Calu3 (cell line): ENCODE measurements at regions not wholly inside any gene's neighbourhood (a gene's known extent, or its start where the extent isn't known, plus 50 kb on each side); places are given as distances from the start of the nearest gene placed in this dataset.
"Not testable (repeated sequence)": the region's sequence is repeated elsewhere in the genome, so short reads cannot be mapped to it uniquely, and the experiment has no call there.

Source experiments
- BruUV-seq: library from RNA; stranded (reverse); fragments of 400-500 nt; replicated peaks from 2 replicates; lab custom pipeline; 2021; lab: Mats Ljungman, UMichigan
- CTCF ChIA-PET: fragments of 300-600 bp; sonication (Branson Sonifier 250); formaldehyde crosslinking; loops from one replicate; lab custom pipeline; 2022; ENCODE audit warnings: antibody characterized with exemption; lab: Charles Lee
- DNase-seq: peaks from one replicate; pipeline ENCODE4 v3.0.0; 2022
- H3K27ac Mint-ChIP-seq: one replicate; pipeline ENCODE4 v1.8.0; 2022; ENCODE audit warnings: mixed read lengths; ENCODE audit not compliant: unreplicated experiment
- H3K27me3 Mint-ChIP-seq: one replicate; pipeline ENCODE4 v1.8.0; 2022; ENCODE audit warnings: mixed read lengths; ENCODE audit not compliant: unreplicated experiment
- H3K36me3 Mint-ChIP-seq: one replicate; pipeline ENCODE4 v1.8.0; 2022; ENCODE audit warnings: mild to moderate bottlenecking, moderate library complexity, mixed read lengths; ENCODE audit not compliant: insufficient read depth, unreplicated experiment
- H3K4me1 Mint-ChIP-seq: one replicate; pipeline ENCODE4 v1.8.0; 2022; ENCODE audit warnings: mild to moderate bottlenecking, low read depth, mixed read lengths; ENCODE audit not compliant: unreplicated experiment
- H3K4me3 Mint-ChIP-seq: one replicate; pipeline ENCODE4 v1.8.0; 2022; ENCODE audit warnings: mild to moderate bottlenecking, low read depth, moderate library complexity, mixed read lengths; ENCODE audit not compliant: unreplicated experiment
- H3K9me3 Mint-ChIP-seq: one replicate; pipeline ENCODE4 v1.8.0; 2022; ENCODE audit warnings: low read depth, mixed read lengths; ENCODE audit not compliant: unreplicated experiment
- intact Hi-C: fragments of 100-400 bp; cut with micrococcal nuclease; formaldehyde crosslinking; loops from one replicate; pipeline ENCODE4 v1.10.0; 2022; ENCODE audit not compliant: unreplicated experiment
- TF ChIP-seq, protein P1 (sequence below): fragments of 200-600 bp; IDR thresholded peaks from one replicate; pipeline ENCODE4 v1.8.0; 2022; ENCODE audit warnings: antibody characterized with exemption; ENCODE audit not compliant: unreplicated experiment

DNA sequence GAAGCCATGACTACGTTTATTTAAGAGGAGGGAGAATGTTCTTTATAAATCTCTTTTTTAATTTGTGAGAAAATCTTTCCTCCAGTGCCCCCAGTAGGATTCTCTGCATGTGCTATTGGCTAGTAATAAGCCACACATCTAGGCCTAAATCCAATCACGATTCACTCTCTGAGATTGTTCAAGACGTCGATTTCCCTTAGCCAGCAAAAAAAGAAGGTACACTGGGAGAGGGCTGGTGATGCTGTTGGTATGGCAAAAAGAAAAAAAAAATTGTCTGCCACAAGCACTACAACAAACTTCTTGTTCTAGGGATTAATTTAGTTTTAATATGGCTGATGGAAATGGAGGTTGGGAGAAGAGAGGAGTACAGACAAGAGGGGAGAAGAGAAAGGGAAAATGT is 130.5 kb upstream of the MROH9 start:
- intact Hi-C loops, result no loop called here
- TF ChIP-seq, protein P1, sequence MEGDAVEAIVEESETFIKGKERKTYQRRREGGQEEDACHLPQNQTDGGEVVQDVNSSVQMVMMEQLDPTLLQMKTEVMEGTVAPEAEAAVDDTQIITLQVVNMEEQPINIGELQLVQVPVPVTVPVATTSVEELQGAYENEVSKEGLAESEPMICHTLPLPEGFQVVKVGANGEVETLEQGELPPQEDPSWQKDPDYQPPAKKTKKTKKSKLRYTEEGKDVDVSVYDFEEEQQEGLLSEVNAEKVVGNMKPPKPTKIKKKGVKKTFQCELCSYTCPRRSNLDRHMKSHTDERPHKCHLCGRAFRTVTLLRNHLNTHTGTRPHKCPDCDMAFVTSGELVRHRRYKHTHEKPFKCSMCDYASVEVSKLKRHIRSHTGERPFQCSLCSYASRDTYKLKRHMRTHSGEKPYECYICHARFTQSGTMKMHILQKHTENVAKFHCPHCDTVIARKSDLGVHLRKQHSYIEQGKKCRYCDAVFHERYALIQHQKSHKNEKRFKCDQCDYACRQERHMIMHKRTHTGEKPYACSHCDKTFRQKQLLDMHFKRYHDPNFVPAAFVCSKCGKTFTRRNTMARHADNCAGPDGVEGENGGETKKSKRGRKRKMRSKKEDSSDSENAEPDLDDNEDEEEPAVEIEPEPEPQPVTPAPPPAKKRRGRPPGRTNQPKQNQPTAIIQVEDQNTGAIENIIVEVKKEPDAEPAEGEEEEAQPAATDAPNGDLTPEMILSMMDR, result no peak
- no peak for DNase-seq
- no peaks in the 10 kb centered on the region for H3K27me3 Mint-ChIP-seq
- no peaks in the 10 kb centered on the region for H3K9me3 Mint-ChIP-seq
- BruUV-seq, result no TSS peak
- peaks cover 49% of the 10 kb centered on the region for H3K4me1 Mint-ChIP-seq
- no peak overlapping the region for H3K4me3 Mint-ChIP-seq
- peak overlapping the region; percentile 58 for H3K27ac Mint-ChIP-seq
- H3K36me3 Mint-ChIP-seq, result no peaks in the 10 kb centered on the region
- CTCF ChIA-PET, result no interaction called here

DNA sequence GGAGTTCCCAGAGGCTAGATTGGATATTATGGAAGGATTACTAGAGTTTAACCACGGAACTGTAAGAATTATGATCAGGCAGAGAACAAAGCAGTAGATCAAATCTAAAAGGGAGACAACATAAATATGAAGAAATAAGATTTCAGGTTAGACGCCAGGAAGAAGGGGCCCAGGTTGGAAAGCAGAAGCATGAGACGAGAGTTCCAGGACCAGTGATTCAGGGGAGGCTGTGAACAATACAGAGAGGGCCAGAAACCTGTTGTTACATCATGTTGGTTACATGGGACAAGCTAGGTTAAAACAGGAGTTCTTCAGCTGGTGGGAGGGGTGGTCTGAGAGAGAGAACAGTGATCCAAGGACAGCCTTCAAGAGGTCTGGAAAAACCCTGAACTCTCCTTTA is 128.4 kb upstream of the MROH9 start:
- CTCF ChIA-PET, result interaction anchor here (1.0 to 1.6 kb wide), 2 partner anchors 118 to 269 kb away, joined by 3 to 5 read pairs; no protein-coding TSS in a partner anchor
- BruUV-seq, result no TSS peak
- TF ChIP-seq, protein P1, result no peak
- Mint-ChIP-seq H3K27me3 (no peaks in the 10 kb centered on the region), H3K4me1 (peaks cover 49% of the 10 kb centered on the region), H3K9me3 (peaks cover 2% of the 10 kb centered on the region), H3K36me3 (no peaks in the 10 kb centered on the region), H3K27ac (peak overlapping the region; percentile 76), H3K4me3 (no peak overlapping the region)
- DNase-seq, result no peak
- intact Hi-C loops, result no loop called here

DNA sequence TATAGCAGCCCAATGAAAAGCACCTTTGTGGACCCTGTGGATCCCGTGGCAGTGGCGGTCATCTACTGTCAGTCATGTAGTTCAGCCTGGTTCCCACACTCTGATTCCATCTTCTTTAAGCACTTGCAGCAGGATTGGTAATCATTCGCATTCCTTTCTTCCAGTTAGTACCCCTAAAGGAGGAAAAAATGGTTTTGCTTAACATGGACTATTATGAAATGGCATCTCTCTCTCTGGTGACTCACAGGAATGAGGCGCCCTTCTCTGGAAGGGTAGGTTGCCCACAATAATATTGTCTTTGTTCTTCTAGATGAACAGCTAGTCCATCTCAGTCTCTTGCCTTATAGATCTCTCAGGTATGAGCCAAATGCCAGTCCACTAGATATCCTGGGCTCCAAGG is 127.9 kb upstream of the MROH9 start:
- DNase-seq, result peak; percentile 59
- H3K36me3 Mint-ChIP-seq, result no peaks in the 10 kb centered on the region
- intact Hi-C loops, result no loop called here
- TF ChIP-seq, protein P1, result no peak
- H3K27me3 Mint-ChIP-seq, result no peaks in the 10 kb centered on the region
- H3K9me3 Mint-ChIP-seq, result peaks cover 5% of the 10 kb centered on the region
- no peak overlapping the region for H3K4me3 Mint-ChIP-seq
- H3K27ac Mint-ChIP-seq, result peak overlapping the region; percentile 76
- BruUV-seq, result no TSS peak
- peaks cover 49% of the 10 kb centered on the region for H3K4me1 Mint-ChIP-seq
- CTCF ChIA-PET, result interaction anchor here (0.6 to 1.6 kb wide), 4 partner anchors 28 to 1500 kb away, joined by 3 to 5 read pairs (median 3); no protein-coding TSS in a partner anchor

DNA sequence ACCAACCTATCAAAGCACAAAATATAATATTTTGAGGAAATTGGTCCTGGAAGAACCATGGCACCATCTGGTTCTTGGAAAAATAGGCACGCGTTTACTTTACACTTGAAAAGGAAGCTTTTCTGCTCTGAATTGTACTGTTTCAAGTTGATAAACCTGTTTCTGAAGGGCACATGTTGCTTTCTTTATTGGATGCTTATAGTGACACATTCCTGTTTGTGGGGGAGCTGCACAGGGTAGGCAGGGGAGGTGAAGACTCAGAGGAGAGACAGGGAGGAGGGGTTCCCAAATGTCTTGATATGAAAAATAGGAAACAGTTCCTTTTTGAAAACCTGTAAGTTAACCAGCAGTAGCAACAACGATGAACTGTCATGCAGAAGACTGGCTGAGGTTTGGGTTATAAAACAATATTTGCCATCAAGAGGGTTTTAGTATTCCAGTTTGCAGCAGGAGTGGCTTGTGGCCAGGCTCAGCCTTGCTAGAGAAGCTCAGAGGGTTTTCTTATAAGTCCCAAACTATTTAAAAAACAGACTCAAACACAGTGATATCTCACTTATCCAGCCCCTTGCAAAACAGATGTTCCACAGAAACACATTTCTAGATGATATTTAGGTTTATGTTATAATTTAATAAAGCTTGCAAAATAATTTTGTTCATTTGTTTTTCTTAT is 127.0 kb upstream of the MROH9 start:
- intact Hi-C loops, result no loop called here
- H3K9me3 Mint-ChIP-seq, result peaks cover 5% of the 10 kb centered on the region

DNA sequence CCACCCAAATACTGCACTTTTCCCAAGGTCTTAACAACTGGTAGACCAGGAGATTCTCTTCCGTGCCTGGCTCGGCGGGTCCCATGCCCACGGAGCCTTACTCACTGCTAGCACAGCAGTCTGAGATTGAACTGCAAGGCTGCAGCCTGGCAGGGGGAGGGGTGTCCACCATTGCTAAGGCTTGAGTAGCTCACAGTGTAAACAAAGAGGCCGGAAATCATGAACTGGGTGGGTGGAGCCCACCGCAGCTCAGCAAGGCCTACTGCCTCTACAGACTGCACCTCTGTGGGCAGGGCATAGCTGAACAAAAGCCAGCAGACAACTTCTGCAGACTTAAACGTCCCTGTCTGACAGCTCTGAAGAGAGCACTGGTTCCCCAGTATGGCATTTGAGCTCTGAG is 124.3 kb upstream of the MROH9 start:
- H3K27me3 Mint-ChIP-seq, H3K9me3 Mint-ChIP-seq, H3K36me3 Mint-ChIP-seq, intact Hi-C loops, DNase-seq, H3K4me3 Mint-ChIP-seq, H3K27ac Mint-ChIP-seq, BruUV-seq: not testable (repeated sequence)
- CTCF ChIA-PET, result interaction anchor here (0.8 kb wide), 1 partner anchor 896 kb away, joined by 3 read pairs; no protein-coding TSS in a partner anchor
- peaks cover 26% of the 10 kb centered on the region for H3K4me1 Mint-ChIP-seq

More for the DNA sequence above, 127.0 kb upstream of the MROH9 start:
- Mint-ChIP-seq H3K27me3 (no peaks in the 10 kb centered on the region), H3K4me1 (peaks cover 44% of the 10 kb centered on the region), H3K36me3 (no peaks in the 10 kb centered on the region), H3K4me3 (no peak overlapping the region), H3K27ac (peak overlapping the region; percentile 76)
- peak; percentile 45 for DNase-seq
- TF ChIP-seq, protein P1, result no peak
- CTCF ChIA-PET, result interaction anchor here (0.6 to 1.6 kb wide), 5 partner anchors 27 to 1501 kb away, joined by 3 to 5 read pairs (median 3); no protein-coding TSS in a partner anchor
- no TSS peak for BruUV-seq
